Activated CD4-positive, CD25-positive, alpha-beta regulatory T cell treated with anti-CD3 and anti-CD28 coated beads, Interleukin-2, amount 50 U/mL, for 72 hours (primary cell): ENCODE measurements at regions not wholly inside any gene's neighbourhood (a gene's known extent, or its start where the extent isn't known, plus 50 kb on each side); places are given as distances from the start of the nearest gene placed in this dataset.

Experiments used
- DNase-seq: peaks from one replicate; pipeline ENCODE4 v3.0.0; 2021

GRCh38 chr11:70921804-70922203 is 330.6 kb downstream of the SHANK2 start:
- DNase-seq, result no peak

- DNase-seq, result no peak
These were observed 328.3 kb downstream of the SHANK2 start for GRCh38 chr11:70924108-70924507.

DNA sequence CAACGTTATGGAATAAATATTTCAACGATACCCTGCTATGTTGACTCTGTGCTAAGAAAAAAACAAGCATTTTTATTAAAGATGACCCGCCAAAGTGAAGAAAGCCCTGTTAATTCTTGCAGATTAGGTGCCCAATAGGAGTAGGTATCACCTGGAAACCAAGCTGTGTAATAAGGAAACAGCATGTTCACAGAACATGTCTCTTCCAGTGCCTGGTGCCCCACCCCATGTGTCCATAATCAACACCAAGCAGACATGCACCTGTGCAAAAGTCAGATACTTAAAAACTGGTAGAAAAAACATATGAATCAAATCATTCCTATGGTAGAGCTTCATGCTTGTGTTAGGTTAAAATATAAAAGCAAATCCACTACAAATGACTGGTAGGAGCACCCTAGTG is 327.1 kb downstream of the SHANK2 start:
- no peak for DNase-seq

DNA sequence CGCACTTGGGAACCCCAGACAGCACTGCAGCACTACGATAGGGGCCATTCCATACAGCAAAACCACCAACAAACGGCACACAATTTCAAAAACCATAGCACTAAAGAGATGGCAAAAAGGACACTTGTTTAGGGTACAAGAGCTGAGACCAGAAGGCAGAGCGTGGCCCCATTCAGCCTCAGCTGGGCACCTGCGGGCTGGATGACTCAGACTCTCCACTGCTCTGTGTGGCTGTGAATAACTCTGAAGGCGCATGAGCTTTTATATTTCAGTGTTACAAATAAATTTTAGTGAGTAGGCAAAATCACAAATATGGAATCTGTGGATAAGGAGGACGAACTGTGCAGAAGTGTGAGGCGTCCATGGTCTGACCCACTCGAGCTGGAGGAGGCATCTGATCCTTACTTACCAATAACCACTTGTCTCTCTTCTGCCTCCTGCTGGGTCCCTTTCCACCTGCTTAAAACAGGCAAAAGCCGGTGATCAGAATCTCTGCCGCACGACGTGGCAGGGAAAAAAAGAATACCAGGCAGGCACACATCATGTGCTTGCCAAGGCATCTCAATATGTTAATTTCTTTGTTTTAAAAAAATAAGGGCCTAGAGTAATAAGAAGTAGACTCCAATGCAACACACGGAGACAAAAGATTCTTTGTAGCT is 325.7 kb downstream of the SHANK2 start:
- no peak for DNase-seq

DNA sequence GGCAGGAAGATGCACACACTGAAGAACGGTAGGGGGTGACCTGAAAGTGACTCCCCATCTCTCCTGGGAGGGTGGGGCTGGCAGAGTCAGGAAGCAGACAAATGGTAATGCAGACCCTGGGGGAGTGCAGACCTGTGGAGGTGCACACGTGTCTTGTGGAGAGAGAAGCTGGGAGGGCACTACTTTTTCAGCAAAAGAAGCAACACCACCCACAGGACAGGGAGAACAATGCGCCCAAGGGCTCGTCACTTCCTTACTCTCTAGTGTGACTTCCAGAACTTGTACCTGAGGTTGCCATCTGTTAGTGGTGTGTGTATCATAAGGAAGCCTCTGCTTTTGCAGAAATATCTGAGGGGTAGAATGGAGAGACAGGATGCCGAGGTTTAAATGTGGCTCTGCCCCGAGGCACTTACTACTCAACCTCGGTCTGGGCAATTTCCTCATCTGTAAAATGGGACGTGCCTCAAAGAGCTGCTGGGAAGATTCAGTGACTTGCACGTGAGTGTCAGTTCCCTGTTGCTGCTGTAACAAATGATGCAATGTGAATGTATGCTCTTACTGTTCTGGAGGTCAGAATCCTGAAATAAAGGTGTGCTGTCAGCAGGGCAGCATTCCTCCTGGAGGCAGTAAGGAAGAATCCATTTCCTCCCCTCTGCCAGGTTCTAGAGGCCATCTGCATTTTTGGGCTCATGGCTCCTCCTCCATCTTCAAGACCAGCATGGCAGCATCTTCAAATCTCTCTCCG is 323.4 kb downstream of the SHANK2 start:
- DNase-seq, result no peak

- DNase-seq, result no peak
These were observed 322.2 kb downstream of the SHANK2 start for GRCh38 chr11:70930215-70930614.

DNA sequence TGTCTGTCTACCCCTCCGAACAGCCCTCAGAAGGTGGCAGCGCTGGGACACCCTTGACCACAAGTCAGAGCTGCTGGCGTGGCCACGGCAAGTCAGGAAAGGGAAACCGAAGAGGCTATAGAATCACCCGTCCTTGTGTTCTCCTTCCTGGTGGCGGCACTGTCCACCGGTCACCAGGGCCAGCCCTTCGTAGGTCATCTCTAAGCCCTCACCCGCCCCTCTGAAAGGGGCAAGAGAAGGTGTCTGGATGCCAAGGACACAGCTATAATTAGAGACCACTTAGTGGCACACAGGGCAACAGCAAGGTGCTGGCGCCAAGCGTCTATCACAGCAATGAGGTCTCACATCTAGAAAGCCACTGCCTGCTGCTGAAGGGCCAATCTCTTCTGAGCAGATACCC is 320.9 kb downstream of the SHANK2 start:
- no peak for DNase-seq

GRCh38 chr11:70933981-70934583 is 318.3 kb downstream of the SHANK2 start:
- DNase-seq, result no peak

DNA sequence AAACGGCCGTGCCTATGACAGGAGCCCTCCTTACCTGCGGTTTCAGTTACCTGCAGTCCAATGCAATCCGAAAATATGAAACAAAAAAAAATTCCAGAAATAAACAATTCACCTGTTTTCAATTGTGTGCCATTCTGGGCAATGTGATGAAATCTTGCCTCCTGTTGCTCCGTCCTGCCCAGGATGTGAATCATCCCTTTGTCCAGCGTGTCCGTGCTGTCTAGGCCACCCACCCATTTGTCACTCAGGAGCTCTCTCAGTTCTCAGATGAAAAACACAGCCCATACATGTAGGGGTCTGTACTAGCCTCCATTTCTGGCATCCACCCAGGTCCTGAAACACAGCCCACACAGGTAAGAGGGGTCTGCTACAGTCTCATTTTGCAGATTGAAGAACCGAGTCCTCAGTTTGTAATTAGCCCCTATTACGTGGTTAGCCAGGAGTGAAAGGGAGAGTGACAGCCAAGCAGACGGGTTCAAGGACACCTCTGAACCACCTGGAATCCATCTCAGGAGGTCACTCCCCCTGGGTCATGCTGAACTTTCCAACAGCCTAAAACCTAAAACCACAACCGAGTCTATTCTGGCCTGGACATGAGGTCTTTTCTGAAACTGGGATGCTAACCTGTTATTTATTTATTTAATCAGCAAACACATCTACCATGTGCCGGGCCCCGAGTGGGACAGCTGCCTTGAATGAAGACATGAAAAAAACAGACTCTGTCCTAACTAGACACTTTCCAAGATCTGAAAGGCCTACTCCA is 317.2 kb downstream of the SHANK2 start:
- DNase-seq, result no peak

- DNase-seq, result no peak
These were observed 309.8 kb downstream of the SHANK2 start for GRCh38 chr11:70942593-70942992.

DNA sequence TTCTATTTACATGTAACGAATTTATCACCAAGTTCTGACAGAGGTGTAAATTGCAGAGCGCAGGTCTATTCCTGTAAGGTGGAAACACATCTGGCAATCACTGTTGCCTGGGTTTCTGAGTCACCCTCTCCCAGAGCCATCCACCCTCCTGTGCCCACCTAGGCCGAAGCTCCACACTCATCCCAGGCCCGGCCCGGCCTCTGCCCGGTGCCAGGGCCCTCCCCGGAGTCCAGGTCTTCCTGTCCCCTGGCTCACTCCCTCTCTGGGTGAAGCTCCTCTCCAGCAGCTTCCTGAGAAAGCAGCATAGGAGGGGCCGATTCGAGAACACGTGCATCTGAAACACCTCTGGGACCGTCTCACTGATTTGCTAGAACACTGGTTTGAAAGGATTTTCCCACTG is 308.2 kb downstream of the SHANK2 start:
- DNase-seq, result no peak

DNA sequence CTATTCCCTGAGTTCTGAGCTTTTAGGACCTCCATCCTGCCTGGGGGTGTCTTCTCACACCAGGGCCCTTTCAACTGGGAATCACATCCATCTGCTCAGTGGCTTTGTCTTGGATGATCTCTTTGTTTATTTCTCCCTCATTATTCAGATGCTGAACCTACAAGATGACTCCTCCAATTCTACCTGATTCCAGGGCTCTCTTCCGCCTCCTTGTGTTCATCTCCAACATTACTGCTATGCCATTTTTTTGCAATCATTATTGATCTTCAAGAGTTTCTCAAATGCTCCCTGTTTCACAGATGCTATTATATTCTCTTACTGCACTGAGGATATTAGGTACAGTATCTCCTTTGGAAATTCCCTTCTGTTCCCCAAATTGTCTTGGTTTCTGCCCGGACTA is 307.7 kb downstream of the SHANK2 start:
- no peak for DNase-seq

DNA sequence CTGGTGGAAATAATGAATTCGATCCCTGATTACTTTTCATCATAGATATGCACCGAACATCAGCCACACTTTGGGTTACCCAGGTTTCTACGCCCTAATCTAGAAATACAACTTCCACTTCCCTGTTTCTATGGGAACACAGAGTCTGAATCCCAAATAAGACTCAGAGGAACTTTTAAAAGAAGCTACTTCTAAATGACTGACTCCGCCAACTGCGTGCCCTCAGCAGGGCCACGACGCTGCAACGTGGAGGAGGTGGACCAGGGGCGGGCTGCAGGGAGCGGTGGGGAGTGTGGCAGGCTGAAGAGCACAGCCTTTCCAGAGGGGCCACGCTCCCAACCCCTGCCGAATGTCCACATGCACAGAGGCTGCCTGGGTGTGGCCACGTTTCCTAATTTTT is 304.0 kb downstream of the SHANK2 start:
- no peak for DNase-seq

DNA sequence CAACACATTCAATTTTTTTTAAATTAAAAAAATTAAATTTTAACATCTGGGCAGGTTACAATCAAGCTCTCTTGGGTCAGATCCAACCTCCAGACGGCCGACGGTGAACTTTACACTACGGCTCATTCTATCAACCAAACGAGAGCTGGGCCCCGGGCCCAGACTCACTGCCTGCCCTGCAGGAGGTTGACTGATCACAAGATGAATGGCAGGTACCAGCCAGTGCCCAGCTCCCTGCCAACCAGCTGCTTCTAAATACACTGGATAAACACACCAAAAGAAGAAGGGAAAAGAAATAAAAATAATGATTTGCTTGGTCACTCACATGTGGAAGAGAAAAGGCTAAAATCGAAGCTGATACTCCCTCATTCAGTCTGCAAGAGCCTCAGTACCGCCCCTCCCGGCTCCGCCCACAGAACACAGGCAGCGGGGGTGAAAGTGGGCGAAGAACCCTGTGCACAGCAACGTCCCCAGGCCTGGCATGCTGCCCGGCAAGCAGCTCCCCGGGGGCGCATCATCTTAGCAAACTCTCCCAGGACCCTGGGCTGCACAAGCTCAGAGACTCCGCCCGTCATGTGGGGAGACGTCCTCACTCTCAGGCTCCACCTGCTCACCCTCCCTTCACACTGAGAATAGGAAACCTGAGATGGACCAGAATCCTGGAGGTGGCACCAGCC is 303.4 kb downstream of the SHANK2 start:
- DNase-seq, result no peak

GRCh38 chr11:70951139-70951804 is 301.1 kb downstream of the SHANK2 start:
- DNase-seq, result no peak

DNA sequence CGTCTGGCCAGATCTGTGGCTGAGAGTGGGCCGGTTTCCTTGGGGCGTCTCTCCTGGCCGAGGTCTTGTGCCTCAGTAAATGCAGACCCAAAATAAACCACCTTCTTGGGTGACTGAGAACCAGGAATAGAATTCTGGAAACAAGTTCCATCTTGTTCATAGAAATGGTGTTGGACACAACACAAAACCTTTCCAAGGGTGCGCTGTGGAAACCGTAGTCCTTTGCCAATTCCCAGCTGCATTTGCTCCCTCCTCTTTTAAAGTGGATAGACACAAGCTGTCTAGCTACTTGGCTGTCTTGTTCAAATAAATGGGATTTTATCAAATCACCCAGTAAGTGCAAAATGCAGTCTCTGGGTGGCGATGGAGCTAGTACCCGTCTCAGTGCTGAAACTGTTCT is 300.2 kb downstream of the SHANK2 start:
- no peak for DNase-seq

DNA sequence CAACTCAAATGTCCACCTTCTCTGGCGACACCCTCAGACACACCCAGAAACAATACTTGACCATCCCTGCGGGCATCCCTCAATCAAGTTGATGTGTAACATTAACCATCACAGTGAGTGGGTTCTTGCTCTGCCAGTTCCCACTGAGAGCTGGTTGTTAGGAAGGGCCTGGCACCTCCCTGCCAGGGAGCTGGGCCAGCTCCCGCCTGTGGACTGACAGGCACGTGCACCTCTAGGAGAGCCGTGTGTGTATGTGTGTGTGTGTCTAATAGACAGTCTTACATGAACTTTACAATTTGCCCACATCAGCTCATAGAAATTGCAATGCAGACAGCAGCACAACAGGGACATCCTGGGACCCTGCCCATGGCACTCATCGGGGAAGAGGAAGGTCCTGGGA is 298.7 kb downstream of the SHANK2 start:
- no peak for DNase-seq

DNA sequence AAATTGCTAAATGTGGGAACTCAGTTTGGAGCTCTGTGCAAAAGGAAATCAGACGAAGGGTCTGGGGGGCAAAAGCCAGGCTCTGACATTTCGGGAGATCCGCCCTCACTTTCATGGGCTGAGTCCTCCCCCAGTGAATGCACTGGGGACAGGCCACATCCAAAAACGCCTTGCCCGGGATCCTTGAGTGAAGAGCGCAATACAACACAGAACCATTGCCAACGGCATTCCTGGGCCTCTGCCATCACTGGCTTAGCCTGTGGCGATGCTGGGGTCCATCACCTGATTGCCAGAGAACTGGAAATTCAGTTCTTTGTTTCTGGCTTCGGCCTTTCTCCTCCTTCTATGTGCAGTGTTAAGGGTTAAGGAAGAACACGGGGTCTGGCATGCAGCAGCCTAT is 297.9 kb downstream of the SHANK2 start:
- DNase-seq, result no peak
